ENCODE measurements at regions not wholly inside any gene's neighbourhood (a gene's known extent, or its start where the extent isn't known, plus 50 kb on each side); places are given as distances from the start of the nearest gene placed in this dataset.

DNA sequence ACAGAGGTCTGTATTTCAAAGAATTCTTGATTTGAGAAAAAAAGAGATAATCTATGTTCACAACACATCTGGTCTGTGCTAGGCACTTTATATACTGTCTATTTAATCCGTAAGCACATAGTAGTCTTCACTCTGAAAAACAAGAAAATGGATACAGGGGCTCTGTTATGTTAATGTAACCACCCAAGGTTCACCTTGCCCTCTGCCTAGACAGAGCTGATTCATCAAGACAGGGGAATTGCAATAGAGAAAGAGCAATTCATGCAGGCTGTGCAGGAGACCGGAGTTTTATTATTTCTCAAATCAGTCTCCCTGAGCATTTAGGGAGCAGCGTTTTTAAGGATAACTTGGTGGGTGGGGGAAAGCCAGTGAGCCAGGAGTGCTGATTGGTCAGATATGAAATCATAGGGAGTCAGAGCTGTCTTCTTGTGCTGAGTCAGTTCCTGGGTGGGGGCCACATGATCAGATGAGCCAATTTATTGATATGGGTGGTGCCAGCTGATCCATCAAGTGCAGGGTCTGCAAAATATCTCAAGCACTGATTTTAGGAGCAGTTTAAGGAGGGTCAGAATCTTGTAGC lies 92.9 kb upstream of the TNIP3 start:
- TF ChIP-seq, protein P1, sequence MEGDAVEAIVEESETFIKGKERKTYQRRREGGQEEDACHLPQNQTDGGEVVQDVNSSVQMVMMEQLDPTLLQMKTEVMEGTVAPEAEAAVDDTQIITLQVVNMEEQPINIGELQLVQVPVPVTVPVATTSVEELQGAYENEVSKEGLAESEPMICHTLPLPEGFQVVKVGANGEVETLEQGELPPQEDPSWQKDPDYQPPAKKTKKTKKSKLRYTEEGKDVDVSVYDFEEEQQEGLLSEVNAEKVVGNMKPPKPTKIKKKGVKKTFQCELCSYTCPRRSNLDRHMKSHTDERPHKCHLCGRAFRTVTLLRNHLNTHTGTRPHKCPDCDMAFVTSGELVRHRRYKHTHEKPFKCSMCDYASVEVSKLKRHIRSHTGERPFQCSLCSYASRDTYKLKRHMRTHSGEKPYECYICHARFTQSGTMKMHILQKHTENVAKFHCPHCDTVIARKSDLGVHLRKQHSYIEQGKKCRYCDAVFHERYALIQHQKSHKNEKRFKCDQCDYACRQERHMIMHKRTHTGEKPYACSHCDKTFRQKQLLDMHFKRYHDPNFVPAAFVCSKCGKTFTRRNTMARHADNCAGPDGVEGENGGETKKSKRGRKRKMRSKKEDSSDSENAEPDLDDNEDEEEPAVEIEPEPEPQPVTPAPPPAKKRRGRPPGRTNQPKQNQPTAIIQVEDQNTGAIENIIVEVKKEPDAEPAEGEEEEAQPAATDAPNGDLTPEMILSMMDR (IDR thresholded peaks at IDR 0.05), result no peak
- TF ChIP-seq RNF2 (IDR thresholded peaks at IDR 0.05; ENCODE audit: borderline replicate concordance, low read depth) (no peak), CHD2 (IDR thresholded peaks at IDR 0.05; ENCODE audit: low read length, partially characterized antibody) (no peak)

Data from A549 (cell line).